ENCODE measurements at regions not wholly inside any gene's neighbourhood (a gene's known extent, or its start where the extent isn't known, plus 50 kb on each side); places are given as distances from the start of the nearest gene placed in this dataset.
A peak's percentile ranks its signal among the peaks of the same experiment; 100 is the strongest.
"Not testable (repeated sequence)": the region's sequence is repeated elsewhere in the genome, so short reads cannot be mapped to it uniquely, and the experiment has no call there.

GRCh38 chr1:168431882-168432281 is 111.9 kb downstream of the XCL2 start:
- no peak for DNase-seq (ENCODE audit: low read depth, low spot score)
- in situ Hi-C loops (cut with HindIII; ENCODE audit: low pct_unique_long_range_greater_than_20kb, low sequenced_read_pairs): no loop called here

- in situ Hi-C loops (cut with HindIII; ENCODE audit: low pct_unique_long_range_greater_than_20kb, low sequenced_read_pairs): no loop called here
- no peak for DNase-seq (ENCODE audit: low read depth, low spot score)
Measured at GRCh38 chr1:168430321-168430720, 113.5 kb downstream of the XCL2 start.

GRCh38 chr1:168428063-168428731 is 115.6 kb downstream of the XCL2 start:
- in situ Hi-C loops (cut with HindIII; ENCODE audit: low pct_unique_long_range_greater_than_20kb, low sequenced_read_pairs): no loop called here
- DNase-seq (ENCODE audit: low read depth, low spot score): no peak

- in situ Hi-C loops (cut with HindIII; ENCODE audit: low pct_unique_long_range_greater_than_20kb, low sequenced_read_pairs): no loop called here
- no peak for DNase-seq (ENCODE audit: low read depth, low spot score)
Measured at GRCh38 chr1:168427051-168427450, 116.7 kb downstream of the XCL2 start.

- DNase-seq (ENCODE audit: low read depth, low spot score): no peak
- in situ Hi-C loops (cut with HindIII; ENCODE audit: low pct_unique_long_range_greater_than_20kb, low sequenced_read_pairs): no loop called here
Measured at GRCh38 chr1:168424281-168424680, 119.5 kb downstream of the XCL2 start.

- no peak for DNase-seq (ENCODE audit: low read depth, low spot score)
- in situ Hi-C loops (cut with HindIII; ENCODE audit: low pct_unique_long_range_greater_than_20kb, low sequenced_read_pairs): no loop called here
Measured at GRCh38 chr1:168422203-168422847, 121.5 kb downstream of the XCL2 start.

- DNase-seq (ENCODE audit: low read depth, low spot score): no peak
- in situ Hi-C loops (cut with HindIII; ENCODE audit: low pct_unique_long_range_greater_than_20kb, low sequenced_read_pairs): no loop called here
Measured at GRCh38 chr1:168421399-168422004, 122.3 kb downstream of the XCL2 start.

- in situ Hi-C loops (cut with HindIII; ENCODE audit: low pct_unique_long_range_greater_than_20kb, low sequenced_read_pairs): no loop called here
- DNase-seq (ENCODE audit: low read depth, low spot score): no peak
Measured at GRCh38 chr1:168420177-168420576, 123.6 kb downstream of the XCL2 start.

- in situ Hi-C loops (cut with HindIII; ENCODE audit: low pct_unique_long_range_greater_than_20kb, low sequenced_read_pairs): no loop called here
- no peak for DNase-seq (ENCODE audit: low read depth, low spot score)
Measured at GRCh38 chr1:168419736-168420135, 124.1 kb downstream of the XCL2 start.

GRCh38 chr1:168416220-168416619 is 127.6 kb downstream of the XCL2 start:
- in situ Hi-C loops (cut with HindIII; ENCODE audit: low pct_unique_long_range_greater_than_20kb, low sequenced_read_pairs): no loop called here
- no peak for DNase-seq (ENCODE audit: low read depth, low spot score)

GRCh38 chr1:168414914-168415313 is 128.9 kb downstream of the XCL2 start:
- in situ Hi-C loops (cut with HindIII; ENCODE audit: low pct_unique_long_range_greater_than_20kb, low sequenced_read_pairs): no loop called here
- DNase-seq (ENCODE audit: low read depth, low spot score): no peak

- in situ Hi-C loops (cut with HindIII; ENCODE audit: low pct_unique_long_range_greater_than_20kb, low sequenced_read_pairs): no loop called here
- DNase-seq (ENCODE audit: low read depth, low spot score): no peak
Measured at GRCh38 chr1:168410464-168410863, 129.8 kb downstream of the TBX19 start.

- in situ Hi-C loops (cut with HindIII; ENCODE audit: low pct_unique_long_range_greater_than_20kb, low sequenced_read_pairs): no loop called here
Measured at GRCh38 chr1:168408884-168409283, 128.2 kb downstream of the TBX19 start.

GRCh38 chr1:168408539-168408865 is 127.8 kb downstream of the TBX19 start:
- in situ Hi-C loops (cut with HindIII; ENCODE audit: low pct_unique_long_range_greater_than_20kb, low sequenced_read_pairs): no loop called here
- peak; percentile 8 for DNase-seq (ENCODE audit: low read depth, low spot score)

More at GRCh38 chr1:168408884-168409283, 128.2 kb downstream of the TBX19 start:
- DNase-seq (ENCODE audit: low read depth, low spot score): no peak

GRCh38 chr1:168407832-168408538 is 127.3 kb downstream of the TBX19 start:
- DNase-seq (ENCODE audit: low read depth, low spot score): no peak
- in situ Hi-C loops (cut with HindIII; ENCODE audit: low pct_unique_long_range_greater_than_20kb, low sequenced_read_pairs): no loop called here

GRCh38 chr1:168405906-168406549 is 125.4 kb downstream of the TBX19 start:
- DNase-seq (ENCODE audit: low read depth, low spot score): no peak
- in situ Hi-C loops (cut with HindIII; ENCODE audit: low pct_unique_long_range_greater_than_20kb, low sequenced_read_pairs): no loop called here

GRCh38 chr1:168403140-168403539 is 122.5 kb downstream of the TBX19 start:
- in situ Hi-C loops (cut with HindIII; ENCODE audit: low pct_unique_long_range_greater_than_20kb, low sequenced_read_pairs): no loop called here

GRCh38 chr1:168402466-168402865 is 121.8 kb downstream of the TBX19 start:
- DNase-seq (ENCODE audit: low read depth, low spot score); in situ Hi-C loops (cut with HindIII; ENCODE audit: low pct_unique_long_range_greater_than_20kb, low sequenced_read_pairs): not testable (repeated sequence)

More at GRCh38 chr1:168403140-168403539, 122.5 kb downstream of the TBX19 start:
- no peak for DNase-seq (ENCODE audit: low read depth, low spot score)
